Ovary (tissue), 3 donors: ENCODE measurements at regions not wholly inside any gene's neighbourhood (a gene's known extent, or its start where the extent isn't known, plus 50 kb on each side); places are given as distances from the start of the nearest gene placed in this dataset.
"Not testable (repeated sequence)": the region's sequence is repeated elsewhere in the genome, so short reads cannot be mapped to it uniquely, and the experiment has no call there.

Experiments used
- EP300 ChIP-seq: sonication (generic); formaldehyde crosslinking; IDR thresholded peaks from one replicate; pipeline ENCODE4 v1.6.1; 2017; ENCODE audit warnings: antibody characterized with exemption
- POLR2A ChIP-seq: fragments of 450-650 bp; IDR thresholded peaks from one replicate; pipeline ENCODE4 v1.6.1; 2017; ENCODE audit warnings: antibody characterized with exemption, mild to moderate bottlenecking, moderate library complexity
- TF ChIP-seq, protein P1 (sequence below), 3 donors: fragments of 450-650 bp in 2 of 3; fragments of 200-600 bp in 1 of 3; IDR thresholded peaks; one replicate each; pipeline versions ENCODE4 v1.5.1 to v1.8.0; 2016 to 2022; ENCODE audit warnings: antibody characterized with exemption in 3 of 3, mild to moderate bottlenecking in 1 of 3
- donor health status: DM: no; HTN: no; CAD: no.

DNA sequence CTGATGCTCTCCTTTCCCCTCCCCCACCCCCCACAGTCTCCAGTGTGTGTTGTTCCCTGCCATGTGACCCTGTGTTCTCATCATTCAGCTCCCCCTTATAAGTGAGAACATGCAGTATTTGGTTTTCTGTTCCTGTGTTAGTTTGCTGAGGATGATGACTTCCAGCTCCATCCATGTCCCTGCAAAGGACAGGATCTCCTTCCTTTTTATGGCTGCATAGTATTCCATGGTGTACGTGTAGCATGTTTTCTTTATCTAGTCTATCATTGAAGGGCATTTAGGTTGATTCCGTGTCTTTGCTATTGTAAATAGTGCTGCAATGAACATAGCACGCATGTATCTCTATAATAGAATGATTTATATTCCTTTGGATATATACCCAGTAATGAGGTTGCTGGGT lies 162.3 kb downstream of the ERMARD start:
- not testable (repeated sequence) for TF ChIP-seq POLR2A, EP300
- TF ChIP-seq, protein P1, sequence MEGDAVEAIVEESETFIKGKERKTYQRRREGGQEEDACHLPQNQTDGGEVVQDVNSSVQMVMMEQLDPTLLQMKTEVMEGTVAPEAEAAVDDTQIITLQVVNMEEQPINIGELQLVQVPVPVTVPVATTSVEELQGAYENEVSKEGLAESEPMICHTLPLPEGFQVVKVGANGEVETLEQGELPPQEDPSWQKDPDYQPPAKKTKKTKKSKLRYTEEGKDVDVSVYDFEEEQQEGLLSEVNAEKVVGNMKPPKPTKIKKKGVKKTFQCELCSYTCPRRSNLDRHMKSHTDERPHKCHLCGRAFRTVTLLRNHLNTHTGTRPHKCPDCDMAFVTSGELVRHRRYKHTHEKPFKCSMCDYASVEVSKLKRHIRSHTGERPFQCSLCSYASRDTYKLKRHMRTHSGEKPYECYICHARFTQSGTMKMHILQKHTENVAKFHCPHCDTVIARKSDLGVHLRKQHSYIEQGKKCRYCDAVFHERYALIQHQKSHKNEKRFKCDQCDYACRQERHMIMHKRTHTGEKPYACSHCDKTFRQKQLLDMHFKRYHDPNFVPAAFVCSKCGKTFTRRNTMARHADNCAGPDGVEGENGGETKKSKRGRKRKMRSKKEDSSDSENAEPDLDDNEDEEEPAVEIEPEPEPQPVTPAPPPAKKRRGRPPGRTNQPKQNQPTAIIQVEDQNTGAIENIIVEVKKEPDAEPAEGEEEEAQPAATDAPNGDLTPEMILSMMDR (IDR thresholded peaks at IDR 0.05), result not testable (repeated sequence)
